Smooth muscle cell (in vitro differentiated cells): ENCODE measurements at regions not wholly inside any gene's neighbourhood (a gene's known extent, or its start where the extent isn't known, plus 50 kb on each side); places are given as distances from the start of the nearest gene placed in this dataset.

Experiments used
- DNase-seq: peaks from one replicate; lab custom pipeline; 2025; ENCODE audit not compliant: unreplicated experiment; lab: John Stamatoyannopoulos, UW
- H2AFZ ChIP-seq: fragments of 200-600 bp; sonication (generic); 2 replicates; pipeline ENCODE4 v1.6.0; 2016; ENCODE audit warnings: antibody characterized with exemption, low read depth, mild to moderate bottlenecking
- H3F3A ChIP-seq: fragments of 200-600 bp; sonication (generic); 2 replicates; pipeline ENCODE4 v1.6.0; 2017; ENCODE audit warnings: antibody characterized with exemption, low read depth
- H3K27ac ChIP-seq: fragments of 200-600 bp; sonication (generic); 2 replicates; pipeline ENCODE4 v1.5.1; 2016; ENCODE audit warnings: low read depth, mild to moderate bottlenecking
- H3K27me3 ChIP-seq: fragments of 200-600 bp; sonication (generic); 2 replicates; pipeline ENCODE4 v1.6.1; 2016; ENCODE audit warnings: low read depth, mild to moderate bottlenecking
- H3K36me3 ChIP-seq: fragments of 200-600 bp; sonication (generic); 2 replicates; pipeline ENCODE4 v1.5.1; 2016; ENCODE audit warnings: low read depth
- H3K4me1 ChIP-seq: fragments of 200-600 bp; sonication (generic); 2 replicates; pipeline ENCODE4 v1.5.1; 2016; ENCODE audit warnings: low read depth
- H3K4me2 ChIP-seq: fragments of 200-600 bp; sonication (generic); 2 replicates; pipeline ENCODE4 v1.6.0; 2016; ENCODE audit warnings: mild to moderate bottlenecking
- H3K4me3 ChIP-seq: fragments of 200-600 bp; sonication (generic); 2 replicates; pipeline ENCODE4 v1.5.1; 2016; ENCODE audit warnings: mild to moderate bottlenecking
- H3K79me2 ChIP-seq: fragments of 200-600 bp; sonication (generic); 2 replicates; pipeline ENCODE4 v1.6.0; 2016; ENCODE audit warnings: low read depth, mild to moderate bottlenecking
- H3K9ac ChIP-seq: fragments of 200-600 bp; sonication (generic); 2 replicates; pipeline ENCODE4 v1.6.0; 2016; ENCODE audit warnings: low read depth
- H3K9me3 ChIP-seq: fragments of 200-600 bp; sonication (generic); replicated peaks from 2 replicates; pipeline ENCODE4 v1.5.1; 2016; ENCODE audit warnings: low read depth
- H4K20me1 ChIP-seq: fragments of 200-600 bp; sonication (generic); 2 replicates; pipeline ENCODE4 v1.6.0; 2016; ENCODE audit warnings: low read depth
- CTCF ChIP-seq: fragments of 200-600 bp; sonication (generic); IDR thresholded peaks from 2 replicates; pipeline ENCODE4 v1.5.1; 2017; ENCODE audit warnings: borderline replicate concordance, mild to moderate bottlenecking, antibody characterized with exemption; ENCODE audit not compliant: insufficient read depth, poor library complexity, severe bottlenecking
- WGBS: methylation state at CpG from one replicate; pipeline ENCODE4 v1.1.7; 2016; ENCODE audit warnings: low lambda C conversion rate; 5-methylcytosine and 5-hydroxymethylcytosine counted together

DNA sequence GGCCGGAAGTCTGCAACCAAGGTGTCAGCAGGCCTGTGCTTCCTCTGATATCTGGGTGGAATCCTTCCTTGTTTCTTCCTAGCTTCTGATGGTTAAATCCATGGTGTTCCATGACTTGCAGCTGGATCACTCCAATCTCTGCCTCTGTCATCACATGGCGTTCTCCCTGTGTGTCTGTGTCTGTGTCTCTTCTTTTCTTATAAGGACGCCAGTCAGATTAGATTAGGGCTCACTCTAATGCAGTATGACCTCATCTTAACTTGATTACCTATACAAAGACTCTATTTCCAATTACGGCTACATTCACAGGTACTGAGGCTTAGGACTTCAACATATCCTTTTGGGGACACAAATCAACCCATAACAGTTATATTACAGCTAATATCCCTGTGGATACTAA, 70.3 kb upstream of the FAM3C start:
- H4K20me1 ChIP-seq, result peaks cover 100% of the 10 kb centered on the region
- no peaks in the 10 kb centered on the region for H3K9me3 ChIP-seq
- H3K27me3 ChIP-seq, result no peaks in the 10 kb centered on the region
- peaks cover 70% of the 10 kb centered on the region for H3K79me2 ChIP-seq
- H3K36me3 ChIP-seq, result no peaks in the 10 kb centered on the region
- 85% methylated on average over 4 of the region's 4 CpGs for WGBS
- DNase-seq, result no peak
- H3K4me2 ChIP-seq, result no peak overlapping the region
- H3K9ac ChIP-seq, result no peak overlapping the region
- no peak overlapping the region for H2AFZ ChIP-seq
- no peak for TF ChIP-seq CTCF
- no peak overlapping the region for H3K27ac ChIP-seq
- no peaks in the 10 kb centered on the region for H3K4me1 ChIP-seq
- H3F3A ChIP-seq, result no peaks in the 10 kb centered on the region
- H3K4me3 ChIP-seq, result no peak overlapping the region

- H3K79me2 ChIP-seq, result peaks cover 36% of the 10 kb centered on the region
- TF ChIP-seq CTCF, result no peak
- DNase-seq, result no peak
- H3K9ac ChIP-seq, result no peak overlapping the region
- H3K4me3 ChIP-seq, result no peak overlapping the region
- H3K27ac ChIP-seq, result no peak overlapping the region
- H3K27me3 ChIP-seq, result no peaks in the 10 kb centered on the region
- WGBS, result 98% methylated on average over 2 of the region's 2 CpGs
- H3K36me3 ChIP-seq, result peaks cover 4% of the 10 kb centered on the region
- peaks cover 100% of the 10 kb centered on the region for H4K20me1 ChIP-seq
- no peaks in the 10 kb centered on the region for H3K9me3 ChIP-seq
- no peaks in the 10 kb centered on the region for H3K4me1 ChIP-seq
- no peak overlapping the region for H2AFZ ChIP-seq
- no peaks in the 10 kb centered on the region for H3F3A ChIP-seq
- no peak overlapping the region for H3K4me2 ChIP-seq
Observed at GRCh38 chr7:121459148-121459547, 63.0 kb upstream of the FAM3C start.

- no peaks in the 10 kb centered on the region for H3K4me1 ChIP-seq
- H4K20me1 ChIP-seq, result peaks cover 100% of the 10 kb centered on the region
- H3K27ac ChIP-seq, result no peak overlapping the region
- no peaks in the 10 kb centered on the region for H3K27me3 ChIP-seq
- H3K4me2 ChIP-seq, result no peak overlapping the region
- no peak for DNase-seq
- no peak overlapping the region for H2AFZ ChIP-seq
- WGBS, result 92% methylated on average over 3 of the region's 3 CpGs
- H3F3A ChIP-seq, result peaks cover 9% of the 10 kb centered on the region
- TF ChIP-seq CTCF, result no peak
- peaks cover 20% of the 10 kb centered on the region for H3K79me2 ChIP-seq
- peaks cover 4% of the 10 kb centered on the region for H3K36me3 ChIP-seq
- no peak overlapping the region for H3K9ac ChIP-seq
- no peak overlapping the region for H3K4me3 ChIP-seq
- no peaks in the 10 kb centered on the region for H3K9me3 ChIP-seq
Observed at GRCh38 chr7:121456785-121457359, 60.8 kb upstream of the FAM3C start.

- no peak overlapping the region for H3K4me2 ChIP-seq
- no peaks in the 10 kb centered on the region for H3K9me3 ChIP-seq
- H3K36me3 ChIP-seq, result peaks cover 4% of the 10 kb centered on the region
- peaks cover 13% of the 10 kb centered on the region for H3F3A ChIP-seq
- H3K27me3 ChIP-seq, result no peaks in the 10 kb centered on the region
- peaks cover 100% of the 10 kb centered on the region for H4K20me1 ChIP-seq
- H3K4me1 ChIP-seq, result no peaks in the 10 kb centered on the region
- no peak overlapping the region for H2AFZ ChIP-seq
- H3K27ac ChIP-seq, result no peak overlapping the region
- no peak overlapping the region for H3K4me3 ChIP-seq
- no peak for DNase-seq
- no peak overlapping the region for H3K9ac ChIP-seq
- no peak for TF ChIP-seq CTCF
- peaks cover 16% of the 10 kb centered on the region for H3K79me2 ChIP-seq
- WGBS, result 95% methylated on average over 1 of the region's 1 CpG
Observed at GRCh38 chr7:121456015-121456414, 59.9 kb upstream of the FAM3C start.
